GM18861 (cell line): ENCODE measurements at regions not wholly inside any gene's neighbourhood (a gene's known extent, or its start where the extent isn't known, plus 50 kb on each side); places are given as distances from the start of the nearest gene placed in this dataset.

Source experiments
- ATAC-seq: cut with Tn5 transposase; IDR thresholded peaks from one replicate; pipeline ENCODE4 v1.9.1; 2021; ENCODE audit not compliant: unreplicated experiment

- no peak for ATAC-seq
Observed at GRCh38 chr17:56737421-56738161, 96.1 kb downstream of the C17orf67 start.

DNA sequence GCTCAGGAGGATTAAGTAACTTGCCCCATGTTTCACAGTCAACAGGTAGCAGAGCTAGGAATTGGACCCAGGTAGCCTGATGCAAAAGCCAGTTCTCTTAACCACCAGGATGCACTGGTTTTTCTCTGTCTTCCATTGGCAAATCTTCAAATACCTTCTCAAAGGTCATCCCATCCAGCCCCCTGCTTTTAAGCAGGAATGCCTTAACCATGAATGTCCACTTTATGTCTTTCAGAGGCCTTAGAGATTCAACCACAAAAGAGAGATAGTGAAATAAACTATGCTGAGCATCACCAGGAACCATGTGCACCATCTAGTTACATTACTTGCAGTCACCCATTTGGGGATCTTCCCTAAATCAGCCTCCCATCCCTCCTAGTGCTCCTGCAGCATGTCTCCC is 94.3 kb downstream of the C17orf67 start:
- ATAC-seq, result no peak

DNA sequence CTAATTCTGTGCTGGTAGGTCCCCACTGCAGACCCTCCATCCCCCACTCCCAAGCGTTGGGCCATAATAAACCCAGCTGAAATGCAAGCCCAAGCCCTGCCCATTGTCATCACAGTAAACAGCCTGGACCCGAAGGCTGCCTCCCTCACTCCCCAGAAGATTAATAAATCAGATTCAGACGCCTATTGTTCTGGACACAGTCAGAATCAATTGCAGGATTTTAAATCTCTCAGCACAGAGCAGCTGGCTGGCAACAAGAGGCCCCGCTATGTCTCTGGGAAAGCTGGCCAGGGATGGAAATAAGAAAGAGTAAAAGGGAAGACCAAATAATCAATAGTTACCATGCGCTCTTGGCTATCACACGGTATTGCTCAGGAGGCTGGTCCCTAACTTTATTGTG is 93.9 kb downstream of the C17orf67 start:
- no peak for ATAC-seq

GRCh38 chr17:56740481-56740880 is 93.2 kb downstream of the C17orf67 start:
- no peak for ATAC-seq
